Activated CD4-positive, alpha-beta T cell treated with anti-CD3 and anti-CD28 coated beads for 36 hours (primary cell): ENCODE measurements at regions not wholly inside any gene's neighbourhood (a gene's known extent, or its start where the extent isn't known, plus 50 kb on each side); places are given as distances from the start of the nearest gene placed in this dataset.

ENCODE experiments used
- ATAC-seq: fragments of 200-7000 bp; cut with Tn5 transposase; one replicate; pipeline ENCODE4 v1.10.0; 2021; ENCODE audit warnings: mild to moderate bottlenecking, moderate library complexity
- CTCF ChIA-PET: fragments of 350-600 bp; sonication (Branson Sonifier 250); formaldehyde crosslinking; loops from one replicate; lab custom pipeline; 2021; ENCODE audit warnings: antibody characterized with exemption; lab: Charles Lee
- POLR2A ChIA-PET: fragments of 350-600 bp; sonication (Branson Sonifier 250); formaldehyde crosslinking; loops from one replicate; lab custom pipeline; 2021; ENCODE audit warnings: antibody characterized with exemption, inconsistent platforms; lab: Charles Lee
- DNase-seq: peaks from one replicate; pipeline ENCODE4 v3.0.0-alpha.2; 2020
- H3K27ac Mint-ChIP-seq: one replicate; pipeline ENCODE4 v1.8.0; 2021; ENCODE audit warnings: mixed read lengths
- H3K27me3 Mint-ChIP-seq: one replicate; pipeline ENCODE4 v1.8.0; 2021; ENCODE audit warnings: mixed read lengths
- H3K36me3 Mint-ChIP-seq: one replicate; pipeline ENCODE4 v1.8.0; 2021; ENCODE audit warnings: low read depth, mixed read lengths
- H3K4me1 Mint-ChIP-seq: one replicate; pipeline ENCODE4 v1.8.0; 2021; ENCODE audit warnings: mixed read lengths
- H3K4me3 Mint-ChIP-seq: one replicate; pipeline ENCODE4 v1.8.0; 2021; ENCODE audit warnings: mild to moderate bottlenecking, moderate library complexity, mixed read lengths
- H3K9me3 Mint-ChIP-seq: one replicate; pipeline ENCODE4 v1.8.0; 2021; ENCODE audit warnings: low read depth, mixed read lengths
- intact Hi-C, 2 experiments: fragments of 100-400 bp; cut with DNase I in 1 of 2; cut with micrococcal nuclease in 1 of 2; formaldehyde crosslinking; loops; one replicate each; pipeline versions ENCODE4 v1.14.2 to v1.15.1; 2022 to 2024; cut with DNase I, micrococcal nuclease

GRCh38 chr10:130411496-130412085, 275.4 kb downstream of the GLRX3 start:
- H3K27ac Mint-ChIP-seq, result no peak overlapping the region
- ATAC-seq, result no peak
- ChIA-PET CTCF (no interaction called here), POLR2A (no interaction called here)
- DNase-seq, result no peak
- H3K9me3 Mint-ChIP-seq, result no peaks in the 10 kb centered on the region
- H3K4me3 Mint-ChIP-seq, result no peak overlapping the region
- intact Hi-C loops, result no loop called here
- H3K4me1 Mint-ChIP-seq, result no peaks in the 10 kb centered on the region
- H3K36me3 Mint-ChIP-seq, result no peaks in the 10 kb centered on the region
- peaks cover 14% of the 10 kb centered on the region for H3K27me3 Mint-ChIP-seq

DNA sequence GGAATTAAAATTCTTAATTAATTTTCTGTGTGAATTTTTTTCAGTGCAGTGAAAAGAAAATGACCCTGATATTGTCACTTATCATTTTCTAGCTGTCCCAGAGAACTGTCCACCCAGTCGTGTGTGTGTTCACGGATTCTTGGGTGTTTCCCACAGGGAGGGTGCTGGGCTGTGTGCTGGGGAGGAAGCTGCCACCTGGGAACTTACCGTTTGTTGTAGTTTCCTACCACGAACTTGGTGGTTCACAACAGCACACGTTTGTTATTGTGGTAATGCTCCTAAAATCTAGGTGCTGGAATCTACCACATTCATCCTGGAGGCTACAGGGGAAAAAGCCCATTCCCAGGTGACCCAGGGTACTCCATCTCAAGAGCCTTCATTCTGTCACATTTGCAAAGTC, 276.1 kb downstream of the GLRX3 start:
- ChIA-PET CTCF (no interaction called here), POLR2A (no interaction called here)
- no peak overlapping the region for H3K27ac Mint-ChIP-seq
- no peaks in the 10 kb centered on the region for H3K36me3 Mint-ChIP-seq
- intact Hi-C loops, result no loop called here
- H3K9me3 Mint-ChIP-seq, result no peaks in the 10 kb centered on the region
- no peak for ATAC-seq
- DNase-seq, result no peak
- peaks cover 17% of the 10 kb centered on the region for H3K27me3 Mint-ChIP-seq
- H3K4me1 Mint-ChIP-seq, result no peaks in the 10 kb centered on the region
- no peak overlapping the region for H3K4me3 Mint-ChIP-seq

- intact Hi-C loops, result no loop called here
- CTCF ChIA-PET, result no interaction called here
- no peak for DNase-seq
Observed at GRCh38 chr10:130416334-130417150, 280.4 kb downstream of the GLRX3 start.

DNA sequence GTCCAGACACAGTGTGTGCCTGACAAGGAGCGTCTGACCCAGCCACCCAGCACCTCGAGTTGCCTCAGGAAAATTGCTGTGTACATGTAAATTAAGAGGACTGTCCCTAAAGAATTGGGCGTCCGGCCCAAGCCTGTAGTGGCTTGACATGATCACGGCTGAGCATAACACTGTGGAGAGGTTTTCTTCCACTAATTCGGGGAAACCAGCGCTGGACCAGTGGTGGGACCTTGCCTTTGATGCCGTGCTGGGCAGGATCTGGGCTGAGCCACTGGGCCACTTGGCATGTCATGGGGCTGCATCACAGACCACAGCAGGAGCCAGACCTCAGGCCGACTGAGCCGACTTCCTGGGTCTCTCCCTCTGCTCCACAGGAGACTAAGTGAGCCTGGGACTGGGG, 282.5 kb downstream of the GLRX3 start:
- no peaks in the 10 kb centered on the region for H3K9me3 Mint-ChIP-seq
- intact Hi-C loops, result no loop called here

More at GRCh38 chr10:130416334-130417150, 280.4 kb downstream of the GLRX3 start:
- no peaks in the 10 kb centered on the region for H3K9me3 Mint-ChIP-seq
- ATAC-seq, result no peak
- no peaks in the 10 kb centered on the region for H3K36me3 Mint-ChIP-seq
- H3K4me1 Mint-ChIP-seq, result no peaks in the 10 kb centered on the region
- no peak overlapping the region for H3K4me3 Mint-ChIP-seq
- POLR2A ChIA-PET, result no interaction called here
- peaks cover 20% of the 10 kb centered on the region for H3K27me3 Mint-ChIP-seq
- H3K27ac Mint-ChIP-seq, result no peak overlapping the region

DNA sequence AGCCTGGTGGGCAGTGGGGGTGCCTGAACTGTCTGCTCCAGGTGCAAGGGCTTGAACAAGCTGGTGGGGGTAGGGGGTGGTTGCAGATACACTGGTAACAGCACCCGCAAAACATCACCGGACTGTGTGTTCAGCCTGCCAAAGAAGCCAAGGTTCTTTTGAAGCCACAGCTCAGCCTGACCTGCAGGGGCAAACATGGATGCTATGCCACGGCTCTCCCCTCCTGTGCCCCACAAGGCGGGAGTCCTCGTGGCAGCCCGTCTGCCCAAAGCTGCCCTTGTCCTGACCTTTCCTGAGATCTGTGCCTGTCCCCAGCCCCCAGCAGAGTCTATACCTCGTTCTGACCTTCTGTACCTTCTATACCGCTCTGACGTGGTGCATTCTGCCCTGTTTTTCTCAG, 285.7 kb downstream of the GLRX3 start:
- CTCF ChIA-PET, result no interaction called here
- H3K27me3 Mint-ChIP-seq, result peaks cover 10% of the 10 kb centered on the region

More for the DNA sequence above, 282.5 kb downstream of the GLRX3 start:
- ATAC-seq (no peak), DNase-seq (no peak)
- peaks cover 25% of the 10 kb centered on the region for H3K27me3 Mint-ChIP-seq
- H3K4me3 Mint-ChIP-seq, result no peak overlapping the region
- H3K4me1 Mint-ChIP-seq, result no peaks in the 10 kb centered on the region
- ChIA-PET CTCF (no interaction called here), POLR2A (no interaction called here)
- no peaks in the 10 kb centered on the region for H3K36me3 Mint-ChIP-seq
- no peak overlapping the region for H3K27ac Mint-ChIP-seq

DNA sequence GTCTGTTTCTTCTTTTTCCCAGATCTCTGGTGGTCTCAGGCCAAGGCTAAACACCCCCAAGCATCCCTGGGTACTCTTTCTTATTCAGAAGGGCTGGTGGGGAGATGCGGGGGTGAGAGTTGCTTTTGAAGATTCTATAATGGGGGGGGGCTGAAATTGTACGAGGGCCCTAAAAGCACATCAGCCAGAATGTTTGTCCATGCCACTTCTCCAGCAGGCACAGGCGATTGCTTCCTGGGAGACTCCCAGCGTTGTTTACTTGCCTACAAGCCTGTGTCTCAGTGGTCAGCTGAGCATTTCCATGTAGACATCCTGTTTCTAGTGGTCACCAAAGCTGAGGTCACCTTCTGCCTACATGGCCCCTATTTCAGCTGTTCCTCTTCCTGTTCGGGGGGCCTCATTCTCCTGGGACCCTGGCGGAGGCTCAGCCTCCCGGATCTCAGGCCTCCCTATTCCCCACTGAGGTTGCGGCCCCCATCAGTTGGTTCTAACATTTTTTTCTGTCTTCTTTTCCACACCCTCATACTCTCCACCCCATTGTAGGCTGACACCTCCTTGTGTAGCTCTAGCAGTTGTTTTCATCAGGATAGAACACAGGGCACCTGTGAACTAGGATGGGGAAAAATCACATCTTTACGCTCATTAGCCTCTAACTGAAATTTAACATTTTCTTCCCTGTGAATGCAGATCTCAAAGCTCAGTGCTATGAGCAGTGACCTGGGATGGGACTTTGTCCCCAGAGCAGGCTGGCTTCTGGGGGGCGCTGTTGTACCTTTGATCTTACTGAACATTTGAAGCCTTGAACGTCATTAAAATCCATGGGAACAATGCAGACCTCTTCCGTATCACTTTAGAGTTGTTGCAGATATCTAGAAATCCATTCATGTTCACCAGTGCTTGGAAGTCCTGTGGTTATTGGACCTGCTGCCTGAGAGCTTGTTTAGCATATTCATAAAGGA, 286.5 kb downstream of the GLRX3 start:
- H3K27ac Mint-ChIP-seq, result no peak overlapping the region
- ATAC-seq, result no peak
- no peaks in the 10 kb centered on the region for H3K4me1 Mint-ChIP-seq
- no peak for DNase-seq
- no peaks in the 10 kb centered on the region for H3K36me3 Mint-ChIP-seq
- ChIA-PET POLR2A (no interaction called here), CTCF (interaction anchor here (0.6 kb wide), 1 partner anchor 940 kb away, joined by 3 read pairs; no protein-coding TSS in a partner anchor)
- intact Hi-C loops, result no loop called here
- no peaks in the 10 kb centered on the region for H3K9me3 Mint-ChIP-seq
- H3K4me3 Mint-ChIP-seq, result no peak overlapping the region
- H3K27me3 Mint-ChIP-seq, result peaks cover 10% of the 10 kb centered on the region

More for the DNA sequence above, 285.7 kb downstream of the GLRX3 start:
- Mint-ChIP-seq H3K4me3 (no peak overlapping the region), H3K4me1 (no peaks in the 10 kb centered on the region), H3K36me3 (no peaks in the 10 kb centered on the region), H3K9me3 (no peaks in the 10 kb centered on the region), H3K27ac (no peak overlapping the region)
- POLR2A ChIA-PET, result no interaction called here
- ATAC-seq (no peak), DNase-seq (no peak)
- intact Hi-C loops, result no loop called here

DNA sequence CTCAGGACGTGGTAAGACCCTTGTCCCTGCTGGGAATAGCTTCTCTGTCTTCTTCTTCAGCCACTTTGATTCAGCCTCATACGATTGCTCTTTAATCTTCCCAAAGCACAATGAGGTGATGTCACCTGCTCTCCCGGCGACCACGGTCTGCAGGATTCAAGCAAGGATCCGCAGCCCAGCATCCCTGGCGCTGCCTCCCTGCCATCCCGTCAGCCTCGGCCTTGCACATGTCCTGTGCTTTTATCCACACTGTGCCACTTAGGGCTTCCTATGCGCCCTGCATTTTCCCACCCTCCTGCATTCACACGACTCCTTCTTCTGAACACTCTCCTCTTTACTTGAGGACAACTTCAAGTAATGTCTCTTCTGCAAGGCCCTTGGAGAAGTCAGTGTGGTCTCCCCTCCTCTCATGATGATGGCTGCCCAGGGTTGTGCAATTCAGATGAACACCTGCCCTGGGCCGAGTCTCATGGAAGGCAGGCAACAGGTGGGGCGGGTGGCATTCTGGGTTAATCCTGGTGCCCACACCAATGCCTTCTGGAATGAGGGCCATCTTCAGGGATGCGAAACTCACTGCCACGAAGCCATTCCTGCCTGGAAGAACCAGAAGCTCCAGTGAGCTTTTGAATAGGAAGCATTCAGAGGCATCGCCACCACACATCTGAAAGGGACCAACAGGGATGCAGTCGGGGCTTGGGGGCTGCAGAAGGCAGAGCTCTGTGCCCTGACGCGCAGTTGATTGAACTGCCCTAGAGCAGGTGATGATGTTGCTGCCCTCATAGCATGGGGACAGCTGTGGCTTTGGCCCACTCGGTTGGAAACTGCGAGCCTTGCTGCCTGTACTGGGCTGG, 287.5 kb downstream of the GLRX3 start:
- no peaks in the 10 kb centered on the region for H3K36me3 Mint-ChIP-seq
- no peak overlapping the region for H3K27ac Mint-ChIP-seq
- H3K9me3 Mint-ChIP-seq, result no peaks in the 10 kb centered on the region
- ChIA-PET POLR2A (no interaction called here), CTCF (no interaction called here)
- ATAC-seq, result no peak
- no peak overlapping the region for H3K4me3 Mint-ChIP-seq
- no peak for DNase-seq
- H3K27me3 Mint-ChIP-seq, result peaks cover 10% of the 10 kb centered on the region
- no peaks in the 10 kb centered on the region for H3K4me1 Mint-ChIP-seq
- intact Hi-C loops, result no loop called here

DNA sequence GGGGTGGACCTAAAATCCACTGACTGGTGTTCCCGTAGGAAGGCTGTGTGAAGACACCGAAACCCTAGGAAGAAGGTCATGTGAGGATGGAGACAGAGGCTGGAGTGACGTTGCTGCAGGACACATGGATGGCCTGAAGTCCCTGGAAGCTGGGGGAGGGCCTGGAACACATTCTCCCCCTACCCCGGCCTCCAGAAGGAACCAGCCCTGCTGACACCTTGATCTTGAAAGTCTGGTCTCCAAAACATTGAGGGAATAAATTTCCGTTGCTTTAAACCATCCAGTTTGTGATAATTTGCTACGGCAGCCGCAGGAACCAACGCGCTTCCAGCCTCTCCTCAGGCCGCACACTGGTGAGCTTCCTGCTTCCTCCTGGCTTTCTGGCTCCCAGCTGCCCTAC, 288.2 kb downstream of the GLRX3 start:
- ChIA-PET POLR2A (no interaction called here), CTCF (no interaction called here)
- Mint-ChIP-seq H3K9me3 (no peaks in the 10 kb centered on the region), H3K4me1 (no peaks in the 10 kb centered on the region), H3K36me3 (no peaks in the 10 kb centered on the region), H3K27me3 (peaks cover 10% of the 10 kb centered on the region), H3K27ac (no peak overlapping the region), H3K4me3 (no peak overlapping the region)
- intact Hi-C loops, result no loop called here
- no peak for ATAC-seq
- DNase-seq, result no peak

GRCh38 chr10:130425169-130425568, 289.0 kb downstream of the GLRX3 start:
- intact Hi-C loops, result no loop called here
- Mint-ChIP-seq H3K27me3 (peaks cover 7% of the 10 kb centered on the region), H3K4me3 (no peak overlapping the region), H3K27ac (no peak overlapping the region), H3K4me1 (no peaks in the 10 kb centered on the region), H3K36me3 (no peaks in the 10 kb centered on the region), H3K9me3 (no peaks in the 10 kb centered on the region)
- POLR2A ChIA-PET, result no interaction called here
- CTCF ChIA-PET, result no interaction called here
- no peak for DNase-seq
- ATAC-seq, result no peak

- POLR2A ChIA-PET, result no interaction called here
- Mint-ChIP-seq H3K4me3 (no peak overlapping the region), H3K36me3 (no peaks in the 10 kb centered on the region), H3K27me3 (peaks cover 7% of the 10 kb centered on the region), H3K9me3 (no peaks in the 10 kb centered on the region), H3K27ac (no peak overlapping the region), H3K4me1 (no peaks in the 10 kb centered on the region)
- CTCF ChIA-PET, result no interaction called here
- no peak for ATAC-seq
- intact Hi-C loops, result no loop called here
- DNase-seq, result no peak
Observed at GRCh38 chr10:130425881-130426435, 289.8 kb downstream of the GLRX3 start.
